Right lobe of liver (tissue), 6 donors: ENCODE measurements at regions not wholly inside any gene's neighbourhood (a gene's known extent, or its start where the extent isn't known, plus 50 kb on each side); places are given as distances from the start of the nearest gene placed in this dataset.

ENCODE experiments used
- ATAC-seq, 4 donors: fragments of 200-7000 bp; cut with Tn5 transposase; one replicate each; pipeline ENCODE4 v1.9.1; 2020; ENCODE audit warnings: mild to moderate bottlenecking in 4 of 4, moderate library complexity in 4 of 4
- DNase-seq, 3 donors: peaks; one replicate each; pipeline ENCODE4 v3.0.0-alpha.2; 2020
- H3K27ac ChIP-seq, 3 donors: fragments of 200-600 bp; one replicate each; pipeline ENCODE4 v1.8.0; 2022
- H3K27me3 ChIP-seq, 2 donors: fragments of 200-600 bp; one replicate each; pipeline ENCODE4 v1.8.0; 2022
- H3K36me3 ChIP-seq, 4 donors: fragments of 200-600 bp; sonication (generic) in 1 of 4; one replicate each; pipeline versions ENCODE4 v1.5.1 to v1.8.0; 2017 to 2022; ENCODE audit warnings: control low read depth in 1 of 4
- H3K4me1 ChIP-seq, 4 donors: fragments of 200-600 bp; sonication (generic) in 1 of 4; one replicate each; pipeline versions ENCODE4 v1.5.1 to v1.8.0; 2017 to 2022; ENCODE audit warnings: control low read depth in 1 of 4
- H3K4me3 ChIP-seq, 3 donors: fragments of 200-600 bp; one replicate each; pipeline ENCODE4 v1.8.0; 2022
- H3K9me3 ChIP-seq, 4 donors: fragments of 200-600 bp; sonication (generic) in 1 of 4; one replicate each; pipeline versions ENCODE4 v1.5.1 to v1.8.0; 2017 to 2022; ENCODE audit warnings: control low read depth in 1 of 4
- POLR2A ChIP-seq: fragments of 450-650 bp; IDR thresholded peaks from one replicate; pipeline ENCODE4 v1.6.1; 2017; ENCODE audit warnings: antibody characterized with exemption, mild to moderate bottlenecking
- WGBS: methylation state at CpG from one replicate; pipeline ENCODE4 v1.1.6; 2018; ENCODE audit warnings: low coverage, low lambda C conversion rate; ENCODE audit not compliant: insufficient coverage; ENCODE audit errors: missing lambda C conversion rate; 5-methylcytosine and 5-hydroxymethylcytosine counted together
- intact Hi-C, 2 donors: fragments of 100-400 bp; cut with DNase I; formaldehyde crosslinking; loops; one replicate each; pipeline versions ENCODE4 v1.11.2 to v1.14.1; 2022
- TF ChIP-seq, protein P1 (sequence below), 4 donors: fragments of 200-600 bp in 3 of 4; fragments of 450-650 bp in 1 of 4; IDR thresholded peaks; one replicate each; pipeline versions ENCODE4 v1.5.1 to v1.8.0; 2016 to 2022; ENCODE audit warnings: antibody characterized with exemption in 4 of 4, mild to moderate bottlenecking in 2 of 4
- donor health status: DM: no; HTN: yes; CAD: no.
- donor health status: DM: no; HTN: no; CAD: no.
- donor health status: DM: no; HTN: no; CAD: no.
- donor health status: DM: no; HTN: yes; CAD: no.
- donor health status: DM: no; HTN: yes; CAD: no.

DNA sequence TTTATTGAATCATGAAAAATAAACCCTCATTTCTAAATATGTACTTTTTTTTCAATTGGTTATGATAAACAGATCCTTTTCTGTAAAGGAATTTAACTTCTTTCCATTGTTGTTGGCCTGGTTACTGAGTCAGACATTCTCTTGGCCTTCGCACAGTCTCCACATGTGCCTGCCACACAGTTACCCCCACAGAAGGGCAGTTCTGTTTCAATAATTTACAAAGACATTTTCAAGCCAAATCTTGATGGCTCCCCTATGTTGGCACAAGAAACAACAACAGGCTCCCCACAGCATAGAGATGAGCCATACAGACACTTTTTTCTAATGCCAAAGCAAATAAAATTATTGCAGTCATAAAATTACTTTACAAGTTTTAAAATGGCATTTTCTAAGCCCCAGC is 55.6 kb upstream of the BEND6 start:
- no peaks in the 10 kb centered on the region for H3K4me1 ChIP-seq
- TF ChIP-seq, protein P1, sequence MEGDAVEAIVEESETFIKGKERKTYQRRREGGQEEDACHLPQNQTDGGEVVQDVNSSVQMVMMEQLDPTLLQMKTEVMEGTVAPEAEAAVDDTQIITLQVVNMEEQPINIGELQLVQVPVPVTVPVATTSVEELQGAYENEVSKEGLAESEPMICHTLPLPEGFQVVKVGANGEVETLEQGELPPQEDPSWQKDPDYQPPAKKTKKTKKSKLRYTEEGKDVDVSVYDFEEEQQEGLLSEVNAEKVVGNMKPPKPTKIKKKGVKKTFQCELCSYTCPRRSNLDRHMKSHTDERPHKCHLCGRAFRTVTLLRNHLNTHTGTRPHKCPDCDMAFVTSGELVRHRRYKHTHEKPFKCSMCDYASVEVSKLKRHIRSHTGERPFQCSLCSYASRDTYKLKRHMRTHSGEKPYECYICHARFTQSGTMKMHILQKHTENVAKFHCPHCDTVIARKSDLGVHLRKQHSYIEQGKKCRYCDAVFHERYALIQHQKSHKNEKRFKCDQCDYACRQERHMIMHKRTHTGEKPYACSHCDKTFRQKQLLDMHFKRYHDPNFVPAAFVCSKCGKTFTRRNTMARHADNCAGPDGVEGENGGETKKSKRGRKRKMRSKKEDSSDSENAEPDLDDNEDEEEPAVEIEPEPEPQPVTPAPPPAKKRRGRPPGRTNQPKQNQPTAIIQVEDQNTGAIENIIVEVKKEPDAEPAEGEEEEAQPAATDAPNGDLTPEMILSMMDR (IDR thresholded peaks at IDR 0.05), result no peak
- no peak for TF ChIP-seq POLR2A
- DNase-seq, result no peak
- 83% methylated on average over 1 of the region's 1 CpG for WGBS
- ATAC-seq, result no peak
- no peaks in the 10 kb centered on the region for H3K27me3 ChIP-seq
- no peaks in the 10 kb centered on the region for H3K36me3 ChIP-seq
- no peak overlapping the region for H3K4me3 ChIP-seq
- H3K9me3 ChIP-seq, result no peaks in the 10 kb centered on the region
- no peak overlapping the region for H3K27ac ChIP-seq
- intact Hi-C loops, result no loop called here

GRCh38 chr6:56897789-56898529 is 56.9 kb upstream of the BEND6 start:
- TF ChIP-seq, protein P1 (IDR thresholded peaks at IDR 0.05), result no peak
- TF ChIP-seq POLR2A, result no peak
- ATAC-seq (no peak), DNase-seq (no peak)
- no peak overlapping the region for H3K4me3 ChIP-seq
- H3K27me3 ChIP-seq, result no peaks in the 10 kb centered on the region
- intact Hi-C loops, result no loop called here
- H3K36me3 ChIP-seq, result no peaks in the 10 kb centered on the region
- 55% methylated on average over 2 of the region's 4 CpGs for WGBS
- H3K27ac ChIP-seq, result no peak overlapping the region
- no peaks in the 10 kb centered on the region for H3K9me3 ChIP-seq
- no peaks in the 10 kb centered on the region for H3K4me1 ChIP-seq

DNA sequence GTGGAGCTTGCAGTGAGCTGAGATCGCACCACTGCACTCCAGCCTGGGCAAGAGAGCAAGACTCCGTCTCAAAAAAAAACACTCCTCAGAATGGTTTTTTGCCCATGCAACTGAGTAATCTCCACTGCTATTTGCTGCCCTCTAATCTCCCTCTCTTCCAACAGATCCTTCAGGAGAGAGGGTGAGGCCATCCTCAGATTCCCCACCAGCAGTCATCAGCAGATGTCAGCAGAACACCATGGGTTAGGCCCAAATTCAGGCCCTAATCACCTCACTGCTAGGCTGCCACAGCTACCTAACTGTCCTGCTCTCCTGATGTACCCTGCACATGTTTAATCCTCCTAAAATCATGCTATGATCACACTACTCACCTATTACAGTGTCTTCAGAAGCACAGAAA is 63.2 kb upstream of the BEND6 start:
- TF ChIP-seq POLR2A, result no peak
- TF ChIP-seq, protein P1 (IDR thresholded peaks at IDR 0.05), result no peak
- no peak for ATAC-seq
- no peak for DNase-seq
- no peaks in the 10 kb centered on the region for H3K36me3 ChIP-seq
- no CpG with 5 or more reads among the region's 2 CpGs for WGBS
- intact Hi-C loops, result no loop called here
- no peak overlapping the region for H3K27ac ChIP-seq
- H3K9me3 ChIP-seq, result no peaks in the 10 kb centered on the region
- H3K27me3 ChIP-seq, result no peaks in the 10 kb centered on the region
- H3K4me3 ChIP-seq, result no peak overlapping the region
- no peaks in the 10 kb centered on the region for H3K4me1 ChIP-seq

DNA sequence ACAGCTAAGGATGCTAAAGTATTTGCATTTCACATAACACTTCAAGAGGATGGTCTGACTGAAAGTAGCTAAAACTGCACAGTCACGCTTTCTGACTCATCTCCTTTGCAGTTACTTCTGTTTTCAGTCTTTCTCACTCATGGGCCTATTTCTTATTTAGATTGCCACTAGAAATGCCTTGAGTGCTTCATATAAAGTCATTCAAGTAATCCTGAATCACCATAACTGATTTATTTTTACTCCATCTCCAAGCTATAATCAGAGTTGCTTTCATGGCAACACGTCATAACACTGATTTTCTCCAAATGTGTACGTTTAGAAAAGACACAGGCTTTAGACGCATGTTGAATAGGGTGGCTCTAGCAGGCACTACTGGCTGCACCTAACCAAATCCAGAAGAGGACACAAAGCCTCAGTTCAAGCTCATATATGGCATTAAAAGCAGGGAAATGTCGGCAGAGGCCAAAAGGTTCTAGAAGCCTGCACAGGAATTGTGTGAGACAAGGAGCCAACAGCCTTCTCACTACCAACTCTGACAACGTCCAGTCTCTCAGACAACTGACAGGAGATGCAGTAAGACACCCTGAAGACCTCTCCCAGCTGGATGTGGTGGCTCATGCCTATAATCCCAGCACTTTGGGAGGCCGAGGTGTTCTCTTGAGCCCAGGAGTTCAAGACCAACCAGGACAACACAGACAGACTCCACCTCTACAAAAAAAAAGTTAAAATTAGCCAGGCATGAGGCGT is 64.1 kb upstream of the BEND6 start:
- Histone ChIP-seq H3K9me3 (no peaks in the 10 kb centered on the region), H3K27me3 (no peaks in the 10 kb centered on the region), H3K4me1 (no peaks in the 10 kb centered on the region), H3K36me3 (no peaks in the 10 kb centered on the region), H3K4me3 (no peak overlapping the region), H3K27ac (no peak overlapping the region)
- DNase-seq (no peak), ATAC-seq (peak in 1 of 4 donors; percentile 38)
- WGBS, result 78% methylated on average over 7 of the region's 8 CpGs
- TF ChIP-seq, protein P1 (IDR thresholded peaks at IDR 0.05), result no peak
- no peak for TF ChIP-seq POLR2A
- intact Hi-C loops, result no loop called here
